ENCODE measurements at regions not wholly inside any gene's neighbourhood (a gene's known extent, or its start where the extent isn't known, plus 50 kb on each side); places are given as distances from the start of the nearest gene placed in this dataset.

- FAIRE-seq (peak; percentile 85), DNase-seq (ENCODE audit: low read depth) (peak; percentile 88)
- Mint-ChIP-seq H3K9me3 (ENCODE audit: unreplicated experiment) (peaks cover 2% of the 10 kb centered on the region), H3K27me3 (ENCODE audit: low read depth, unreplicated experiment) (peaks cover 9% of the 10 kb centered on the region), H3K36me3 (ENCODE audit: low read depth, unreplicated experiment) (no peaks in the 10 kb centered on the region), H3K4me1 (ENCODE audit: low read depth, unreplicated experiment) (peaks cover 10% of the 10 kb centered on the region), H3K27ac (ENCODE audit: unreplicated experiment) (peak overlapping the region; percentile 70), H3K4me3 (ENCODE audit: unreplicated experiment) (no peak overlapping the region)
- no peaks in the 10 kb centered on the region for H4K20me1 ChIP-seq (ENCODE audit: insufficient read depth, low read length)
- H3K79me2 ChIP-seq (ENCODE audit: insufficient read depth, low read length), result no peaks in the 10 kb centered on the region
- peaks cover 16% of the 10 kb centered on the region for H3K4me1 ChIP-seq (ENCODE audit: insufficient read depth, low read length)
- H2AFZ ChIP-seq (ENCODE audit: low read depth, low read length), result peak overlapping the region; percentile 74
- H3K4me3 ChIP-seq (ENCODE audit: insufficient read depth, low read depth, low read length), result peak overlapping the region; percentile 40
- no peaks in the 10 kb centered on the region for H3K9me3 ChIP-seq (ENCODE audit: insufficient read depth, low read depth, low read length)
- H3K27me3 ChIP-seq (ENCODE audit: insufficient read depth, low read length), result no peaks in the 10 kb centered on the region
- no peaks in the 10 kb centered on the region for H3K36me3 ChIP-seq (ENCODE audit: insufficient read depth, low read length)
- H3K27ac ChIP-seq (ENCODE audit: low read depth, low read length), result peak overlapping the region; percentile 74
- TF ChIP-seq EZH2 (IDR thresholded peaks at IDR 0.05; ENCODE audit: insufficient read depth, low read length), result no peak
- TF ChIP-seq, protein P1, sequence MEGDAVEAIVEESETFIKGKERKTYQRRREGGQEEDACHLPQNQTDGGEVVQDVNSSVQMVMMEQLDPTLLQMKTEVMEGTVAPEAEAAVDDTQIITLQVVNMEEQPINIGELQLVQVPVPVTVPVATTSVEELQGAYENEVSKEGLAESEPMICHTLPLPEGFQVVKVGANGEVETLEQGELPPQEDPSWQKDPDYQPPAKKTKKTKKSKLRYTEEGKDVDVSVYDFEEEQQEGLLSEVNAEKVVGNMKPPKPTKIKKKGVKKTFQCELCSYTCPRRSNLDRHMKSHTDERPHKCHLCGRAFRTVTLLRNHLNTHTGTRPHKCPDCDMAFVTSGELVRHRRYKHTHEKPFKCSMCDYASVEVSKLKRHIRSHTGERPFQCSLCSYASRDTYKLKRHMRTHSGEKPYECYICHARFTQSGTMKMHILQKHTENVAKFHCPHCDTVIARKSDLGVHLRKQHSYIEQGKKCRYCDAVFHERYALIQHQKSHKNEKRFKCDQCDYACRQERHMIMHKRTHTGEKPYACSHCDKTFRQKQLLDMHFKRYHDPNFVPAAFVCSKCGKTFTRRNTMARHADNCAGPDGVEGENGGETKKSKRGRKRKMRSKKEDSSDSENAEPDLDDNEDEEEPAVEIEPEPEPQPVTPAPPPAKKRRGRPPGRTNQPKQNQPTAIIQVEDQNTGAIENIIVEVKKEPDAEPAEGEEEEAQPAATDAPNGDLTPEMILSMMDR (IDR thresholded peaks at IDR 0.05; ENCODE audit: insufficient read depth, low read depth, low read length), result no peak
- H3K4me2 ChIP-seq (ENCODE audit: low read length), result peak overlapping the region; percentile 83
- peak overlapping the region; percentile 59 for H3K9ac ChIP-seq (ENCODE audit: low read length)
Measured at GRCh38 chr9:107548298-107549142, 59.0 kb upstream of the KLF4 start.

GRCh38 chr9:107547772-107548297 lies 58.3 kb upstream of the KLF4 start:
- Mint-ChIP-seq H3K36me3 (ENCODE audit: low read depth, unreplicated experiment) (no peaks in the 10 kb centered on the region), H3K27ac (ENCODE audit: unreplicated experiment) (peak overlapping the region; percentile 70), H3K4me3 (ENCODE audit: unreplicated experiment) (no peak overlapping the region), H3K9me3 (ENCODE audit: unreplicated experiment) (peaks cover 2% of the 10 kb centered on the region), H3K4me1 (ENCODE audit: low read depth, unreplicated experiment) (peaks cover 10% of the 10 kb centered on the region), H3K27me3 (ENCODE audit: low read depth, unreplicated experiment) (peaks cover 9% of the 10 kb centered on the region)
- Histone ChIP-seq H3K79me2 (ENCODE audit: insufficient read depth, low read length) (no peaks in the 10 kb centered on the region), H2AFZ (ENCODE audit: low read depth, low read length) (peak overlapping the region; percentile 74), H3K9ac (ENCODE audit: low read length) (peak overlapping the region; percentile 44), H3K36me3 (ENCODE audit: insufficient read depth, low read length) (no peaks in the 10 kb centered on the region), H3K4me3 (ENCODE audit: insufficient read depth, low read depth, low read length) (peak overlapping the region; percentile 40), H3K4me2 (ENCODE audit: low read length) (peak overlapping the region; percentile 83), H3K4me1 (ENCODE audit: insufficient read depth, low read length) (peaks cover 16% of the 10 kb centered on the region), H3K27me3 (ENCODE audit: insufficient read depth, low read length) (no peaks in the 10 kb centered on the region), H3K9me3 (ENCODE audit: insufficient read depth, low read depth, low read length) (no peaks in the 10 kb centered on the region), H3K27ac (ENCODE audit: low read depth, low read length) (peak overlapping the region; percentile 67), H4K20me1 (ENCODE audit: insufficient read depth, low read length) (no peaks in the 10 kb centered on the region)
- TF ChIP-seq EZH2 (IDR thresholded peaks at IDR 0.05; ENCODE audit: insufficient read depth, low read length), result no peak
- TF ChIP-seq, protein P1 (IDR thresholded peaks at IDR 0.05; ENCODE audit: insufficient read depth, low read depth, low read length), result no peak
- FAIRE-seq (no peak), DNase-seq (ENCODE audit: low read depth) (no peak)

GRCh38 chr9:107547303-107547702 lies 57.7 kb upstream of the KLF4 start:
- H3K4me3 ChIP-seq (ENCODE audit: insufficient read depth, low read depth, low read length), result no peak overlapping the region
- H3K27ac ChIP-seq (ENCODE audit: low read depth, low read length), result no peak overlapping the region
- H2AFZ ChIP-seq (ENCODE audit: low read depth, low read length), result no peak overlapping the region

More at GRCh38 chr9:107547303-107547702, 57.7 kb upstream of the KLF4 start:
- H3K27ac Mint-ChIP-seq (ENCODE audit: unreplicated experiment), result peak overlapping the region; percentile 70
- peaks cover 2% of the 10 kb centered on the region for H3K9me3 Mint-ChIP-seq (ENCODE audit: unreplicated experiment)
- no peaks in the 10 kb centered on the region for H3K36me3 Mint-ChIP-seq (ENCODE audit: low read depth, unreplicated experiment)
- Histone ChIP-seq H3K4me1 (ENCODE audit: insufficient read depth, low read length) (peaks cover 16% of the 10 kb centered on the region), H3K4me2 (ENCODE audit: low read length) (no peak overlapping the region), H3K36me3 (ENCODE audit: insufficient read depth, low read length) (no peaks in the 10 kb centered on the region), H3K79me2 (ENCODE audit: insufficient read depth, low read length) (no peaks in the 10 kb centered on the region), H3K9ac (ENCODE audit: low read length) (no peak overlapping the region), H4K20me1 (ENCODE audit: insufficient read depth, low read length) (no peaks in the 10 kb centered on the region), H3K27me3 (ENCODE audit: insufficient read depth, low read length) (no peaks in the 10 kb centered on the region), H3K9me3 (ENCODE audit: insufficient read depth, low read depth, low read length) (no peaks in the 10 kb centered on the region)
- no peak for DNase-seq (ENCODE audit: low read depth)
- peaks cover 10% of the 10 kb centered on the region for H3K4me1 Mint-ChIP-seq (ENCODE audit: low read depth, unreplicated experiment)
- no peak overlapping the region for H3K4me3 Mint-ChIP-seq (ENCODE audit: unreplicated experiment)
- FAIRE-seq, result no peak
- H3K27me3 Mint-ChIP-seq (ENCODE audit: low read depth, unreplicated experiment), result peaks cover 9% of the 10 kb centered on the region
- TF ChIP-seq EZH2 (IDR thresholded peaks at IDR 0.05; ENCODE audit: insufficient read depth, low read length), result no peak
- TF ChIP-seq, protein P1 (IDR thresholded peaks at IDR 0.05; ENCODE audit: insufficient read depth, low read depth, low read length), result no peak

All from astrocyte (in vitro differentiated cells and primary cell).